ENCODE measurements at regions not wholly inside any gene's neighbourhood (a gene's known extent, or its start where the extent isn't known, plus 50 kb on each side); places are given as distances from the start of the nearest gene placed in this dataset.

DNA sequence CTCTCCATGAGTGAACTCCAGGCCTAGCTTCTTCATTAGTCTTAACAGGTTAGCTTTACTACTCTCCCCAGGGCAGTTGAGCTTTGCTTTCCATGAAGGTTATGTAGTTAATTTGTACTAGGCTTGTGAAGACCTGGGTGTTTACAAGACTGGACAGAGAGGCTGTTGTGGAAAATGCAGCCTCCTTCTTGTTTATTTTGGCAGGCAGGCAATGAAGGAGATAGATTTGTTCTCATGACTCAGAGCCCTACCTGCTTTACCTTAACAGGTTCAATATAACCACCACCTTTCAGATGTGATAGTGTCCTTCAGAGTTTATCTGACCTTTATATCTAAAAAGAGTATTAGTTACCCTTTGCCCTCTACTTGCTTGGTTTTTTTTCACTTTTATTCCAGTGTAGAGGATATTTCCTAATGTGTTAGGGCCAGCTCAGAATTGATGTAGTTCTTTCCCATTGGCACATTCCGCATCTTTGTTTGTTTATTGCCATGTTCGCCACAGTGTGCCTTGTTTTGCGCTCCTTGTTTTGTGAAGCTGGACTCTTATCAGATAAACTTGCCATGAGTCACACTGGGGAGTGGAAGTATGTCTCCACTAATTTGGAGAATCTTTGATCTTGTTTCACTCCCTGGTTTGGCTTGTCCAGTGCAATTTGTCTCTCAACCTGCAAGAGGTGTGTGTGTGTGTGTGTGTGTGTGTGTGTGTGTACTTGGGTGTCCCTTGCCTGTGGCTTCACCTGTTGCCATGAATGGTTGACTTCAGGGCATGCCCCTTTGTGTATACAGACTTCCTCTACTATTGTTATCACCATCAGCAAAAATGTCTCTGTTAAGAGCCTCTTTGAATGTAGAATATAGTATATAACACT lies 87.4 kb upstream of the MACF1 start (continued):
- TF ChIP-seq ZNF324 (CRISPR knock-in tag; IDR thresholded peaks at IDR 0.05) = no peak
- no peak for TF ChIP-seq GABPB1 (CRISPR knock-in tag; IDR thresholded peaks at IDR 0.05)
- TF ChIP-seq ZNF431 (CRISPR knock-in tag; IDR thresholded peaks at IDR 0.05) = no peak
- no peak for TF ChIP-seq NELFE (IDR thresholded peaks at IDR 0.05; ENCODE audit: insufficient read depth, insufficient read length)
- TF ChIP-seq SIRT6 (IDR thresholded peaks at IDR 0.05; ENCODE audit: low read depth, low read length) = no peak
- TF ChIP-seq SAFB (IDR thresholded peaks at IDR 0.05; ENCODE audit: borderline replicate concordance, low read depth, low read length) = no peak
- no peak for TF ChIP-seq KLF1 (tag; IDR thresholded peaks at IDR 0.05)
- TF ChIP-seq FOXM1 (IDR thresholded peaks at IDR 0.05; ENCODE audit: low read depth) = no peak
- no peak for TF ChIP-seq FOXM1 (CRISPR knock-in tag; IDR thresholded peaks at IDR 0.05; ENCODE audit: low read depth)
- TF ChIP-seq ZNF561 (CRISPR knock-in tag; conservative IDR thresholded peaks at IDR 0.05) = no peak
- TF ChIP-seq, protein P1, sequence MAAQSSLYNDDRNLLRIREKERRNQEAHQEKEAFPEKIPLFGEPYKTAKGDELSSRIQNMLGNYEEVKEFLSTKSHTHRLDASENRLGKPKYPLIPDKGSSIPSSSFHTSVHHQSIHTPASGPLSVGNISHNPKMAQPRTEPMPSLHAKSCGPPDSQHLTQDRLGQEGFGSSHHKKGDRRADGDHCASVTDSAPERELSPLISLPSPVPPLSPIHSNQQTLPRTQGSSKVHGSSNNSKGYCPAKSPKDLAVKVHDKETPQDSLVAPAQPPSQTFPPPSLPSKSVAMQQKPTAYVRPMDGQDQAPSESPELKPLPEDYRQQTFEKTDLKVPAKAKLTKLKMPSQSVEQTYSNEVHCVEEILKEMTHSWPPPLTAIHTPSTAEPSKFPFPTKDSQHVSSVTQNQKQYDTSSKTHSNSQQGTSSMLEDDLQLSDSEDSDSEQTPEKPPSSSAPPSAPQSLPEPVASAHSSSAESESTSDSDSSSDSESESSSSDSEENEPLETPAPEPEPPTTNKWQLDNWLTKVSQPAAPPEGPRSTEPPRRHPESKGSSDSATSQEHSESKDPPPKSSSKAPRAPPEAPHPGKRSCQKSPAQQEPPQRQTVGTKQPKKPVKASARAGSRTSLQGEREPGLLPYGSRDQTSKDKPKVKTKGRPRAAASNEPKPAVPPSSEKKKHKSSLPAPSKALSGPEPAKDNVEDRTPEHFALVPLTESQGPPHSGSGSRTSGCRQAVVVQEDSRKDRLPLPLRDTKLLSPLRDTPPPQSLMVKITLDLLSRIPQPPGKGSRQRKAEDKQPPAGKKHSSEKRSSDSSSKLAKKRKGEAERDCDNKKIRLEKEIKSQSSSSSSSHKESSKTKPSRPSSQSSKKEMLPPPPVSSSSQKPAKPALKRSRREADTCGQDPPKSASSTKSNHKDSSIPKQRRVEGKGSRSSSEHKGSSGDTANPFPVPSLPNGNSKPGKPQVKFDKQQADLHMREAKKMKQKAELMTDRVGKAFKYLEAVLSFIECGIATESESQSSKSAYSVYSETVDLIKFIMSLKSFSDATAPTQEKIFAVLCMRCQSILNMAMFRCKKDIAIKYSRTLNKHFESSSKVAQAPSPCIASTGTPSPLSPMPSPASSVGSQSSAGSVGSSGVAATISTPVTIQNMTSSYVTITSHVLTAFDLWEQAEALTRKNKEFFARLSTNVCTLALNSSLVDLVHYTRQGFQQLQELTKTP (IDR thresholded peaks at IDR 0.05; ENCODE audit: low read depth in 1 of 2, partially characterized antibody in 2 of 2) = peak; percentile 36 to 63
- TF ChIP-seq, protein P2, sequence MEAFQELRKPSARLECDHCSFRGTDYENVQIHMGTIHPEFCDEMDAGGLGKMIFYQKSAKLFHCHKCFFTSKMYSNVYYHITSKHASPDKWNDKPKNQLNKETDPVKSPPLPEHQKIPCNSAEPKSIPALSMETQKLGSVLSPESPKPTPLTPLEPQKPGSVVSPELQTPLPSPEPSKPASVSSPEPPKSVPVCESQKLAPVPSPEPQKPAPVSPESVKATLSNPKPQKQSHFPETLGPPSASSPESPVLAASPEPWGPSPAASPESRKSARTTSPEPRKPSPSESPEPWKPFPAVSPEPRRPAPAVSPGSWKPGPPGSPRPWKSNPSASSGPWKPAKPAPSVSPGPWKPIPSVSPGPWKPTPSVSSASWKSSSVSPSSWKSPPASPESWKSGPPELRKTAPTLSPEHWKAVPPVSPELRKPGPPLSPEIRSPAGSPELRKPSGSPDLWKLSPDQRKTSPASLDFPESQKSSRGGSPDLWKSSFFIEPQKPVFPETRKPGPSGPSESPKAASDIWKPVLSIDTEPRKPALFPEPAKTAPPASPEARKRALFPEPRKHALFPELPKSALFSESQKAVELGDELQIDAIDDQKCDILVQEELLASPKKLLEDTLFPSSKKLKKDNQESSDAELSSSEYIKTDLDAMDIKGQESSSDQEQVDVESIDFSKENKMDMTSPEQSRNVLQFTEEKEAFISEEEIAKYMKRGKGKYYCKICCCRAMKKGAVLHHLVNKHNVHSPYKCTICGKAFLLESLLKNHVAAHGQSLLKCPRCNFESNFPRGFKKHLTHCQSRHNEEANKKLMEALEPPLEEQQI (IDR thresholded peaks at IDR 0.05) = no peak
- TF ChIP-seq, protein P3, sequence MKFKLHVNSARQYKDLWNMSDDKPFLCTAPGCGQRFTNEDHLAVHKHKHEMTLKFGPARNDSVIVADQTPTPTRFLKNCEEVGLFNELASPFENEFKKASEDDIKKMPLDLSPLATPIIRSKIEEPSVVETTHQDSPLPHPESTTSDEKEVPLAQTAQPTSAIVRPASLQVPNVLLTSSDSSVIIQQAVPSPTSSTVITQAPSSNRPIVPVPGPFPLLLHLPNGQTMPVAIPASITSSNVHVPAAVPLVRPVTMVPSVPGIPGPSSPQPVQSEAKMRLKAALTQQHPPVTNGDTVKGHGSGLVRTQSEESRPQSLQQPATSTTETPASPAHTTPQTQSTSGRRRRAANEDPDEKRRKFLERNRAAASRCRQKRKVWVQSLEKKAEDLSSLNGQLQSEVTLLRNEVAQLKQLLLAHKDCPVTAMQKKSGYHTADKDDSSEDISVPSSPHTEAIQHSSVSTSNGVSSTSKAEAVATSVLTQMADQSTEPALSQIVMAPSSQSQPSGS (CRISPR knock-in tag; IDR thresholded peaks at IDR 0.05) = no peak
- no peak for TF ChIP-seq NFIX (CRISPR knock-in tag; IDR thresholded peaks at IDR 0.05; ENCODE audit: low read depth)
- TF ChIP-seq FIP1L1 (IDR thresholded peaks at IDR 0.05; ENCODE audit: low read depth, low read length, poor library complexity, severe bottlenecking) = no peak
- no peak for TF ChIP-seq ILF3 (IDR thresholded peaks at IDR 0.05; ENCODE audit: borderline replicate concordance)
- TF ChIP-seq, protein P4, sequence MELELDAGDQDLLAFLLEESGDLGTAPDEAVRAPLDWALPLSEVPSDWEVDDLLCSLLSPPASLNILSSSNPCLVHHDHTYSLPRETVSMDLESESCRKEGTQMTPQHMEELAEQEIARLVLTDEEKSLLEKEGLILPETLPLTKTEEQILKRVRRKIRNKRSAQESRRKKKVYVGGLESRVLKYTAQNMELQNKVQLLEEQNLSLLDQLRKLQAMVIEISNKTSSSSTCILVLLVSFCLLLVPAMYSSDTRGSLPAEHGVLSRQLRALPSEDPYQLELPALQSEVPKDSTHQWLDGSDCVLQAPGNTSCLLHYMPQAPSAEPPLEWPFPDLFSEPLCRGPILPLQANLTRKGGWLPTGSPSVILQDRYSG (tag; conservative IDR thresholded peaks at IDR 0.05; ENCODE audit: low read depth) = no peak
- TF ChIP-seq ZNF551 (CRISPR knock-in tag; IDR thresholded peaks at IDR 0.05) = no peak
- TF ChIP-seq ZNF384 (IDR thresholded peaks at IDR 0.05; ENCODE audit: low read depth, low read length) = no peak
- no peak for TF ChIP-seq EP400 (IDR thresholded peaks at IDR 0.05)
